Suprapubic skin (tissue), 4 donors: ENCODE measurements at regions not wholly inside any gene's neighbourhood (a gene's known extent, or its start where the extent isn't known, plus 50 kb on each side); places are given as distances from the start of the nearest gene placed in this dataset.

Experiments
- DNase-seq, 2 donors: peaks; one replicate each; pipeline ENCODE4 v3.0.0-alpha.2; 2019; ENCODE audit warnings: low spot score in 2 of 2
- H3K27ac ChIP-seq: fragments of 200-600 bp; sonication (generic); one replicate; pipeline ENCODE4 v1.5.1; 2019
- H3K27me3 ChIP-seq: fragments of 200-600 bp; sonication (generic); one replicate; pipeline ENCODE4 v1.5.1; 2019
- H3K36me3 ChIP-seq: fragments of 200-600 bp; sonication (generic); one replicate; pipeline ENCODE4 v1.5.1; 2019
- H3K4me1 ChIP-seq: fragments of 200-600 bp; sonication (generic); one replicate; pipeline ENCODE4 v1.5.1; 2019
- H3K4me3 ChIP-seq: fragments of 200-600 bp; sonication (generic); one replicate; pipeline ENCODE4 v1.5.1; 2019; ENCODE audit warnings: mild to moderate bottlenecking
- H3K9me3 ChIP-seq: fragments of 200-600 bp; sonication (generic); one replicate; pipeline ENCODE4 v1.5.1; 2019
- EP300 ChIP-seq: sonication (generic); formaldehyde crosslinking; IDR thresholded peaks from one replicate; pipeline ENCODE4 v1.6.1; 2017; ENCODE audit warnings: antibody characterized with exemption
- POLR2A ChIP-seq, 2 donors: fragments of 450-650 bp; IDR thresholded peaks; one replicate each; pipeline ENCODE4 v1.6.1; 2017; ENCODE audit warnings: antibody characterized with exemption in 2 of 2, mild to moderate bottlenecking in 2 of 2, moderate library complexity in 2 of 2
- POLR2AphosphoS5 ChIP-seq, 3 donors: sonication (generic); formaldehyde crosslinking; IDR thresholded peaks; one replicate each; pipeline ENCODE4 v1.6.1; 2017; ENCODE audit warnings: antibody characterized with exemption in 3 of 3
- WGBS: methylation state at CpG from one replicate; pipeline ENCODE4 v1.1.5; 2018; 5-methylcytosine and 5-hydroxymethylcytosine counted together
- TF ChIP-seq, protein P1 (sequence below), 2 donors: fragments of 200-600 bp in 1 of 2; fragments of 450-650 bp in 1 of 2; sonication (generic) in 1 of 2; IDR thresholded peaks; one replicate each; pipeline ENCODE4 v1.5.1; 2016 to 2019; ENCODE audit warnings: antibody characterized with exemption in 2 of 2, mild to moderate bottlenecking in 1 of 2, moderate library complexity in 1 of 2

DNA sequence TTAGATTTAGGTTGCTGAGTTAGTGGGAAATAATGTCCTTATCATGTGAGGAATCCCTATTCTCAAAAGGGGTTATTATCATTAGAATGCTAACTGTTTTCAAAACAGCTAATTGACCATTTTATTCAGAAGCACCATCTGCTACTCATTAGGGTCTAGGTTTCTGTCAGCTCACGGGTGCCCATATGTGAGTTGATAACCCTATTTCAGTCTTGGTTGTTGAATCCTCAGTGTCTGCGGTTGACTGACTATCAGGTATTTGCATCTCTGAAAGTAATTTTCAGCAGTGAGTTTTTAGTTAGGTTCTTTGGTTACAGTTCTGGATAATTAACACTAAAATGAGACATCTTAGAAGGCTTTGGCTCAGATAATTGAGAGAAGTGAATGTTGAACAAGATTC lies 1404.0 kb downstream of the AACS start:
- 70% methylated on average over 2 of the region's 2 CpGs for WGBS
- H3K27me3 ChIP-seq: no peaks in the 10 kb centered on the region
- H3K36me3 ChIP-seq: no peaks in the 10 kb centered on the region
- H3K4me1 ChIP-seq: no peaks in the 10 kb centered on the region
- no peak for DNase-seq
- peaks cover 6% of the 10 kb centered on the region for H3K9me3 ChIP-seq
- TF ChIP-seq, protein P1, sequence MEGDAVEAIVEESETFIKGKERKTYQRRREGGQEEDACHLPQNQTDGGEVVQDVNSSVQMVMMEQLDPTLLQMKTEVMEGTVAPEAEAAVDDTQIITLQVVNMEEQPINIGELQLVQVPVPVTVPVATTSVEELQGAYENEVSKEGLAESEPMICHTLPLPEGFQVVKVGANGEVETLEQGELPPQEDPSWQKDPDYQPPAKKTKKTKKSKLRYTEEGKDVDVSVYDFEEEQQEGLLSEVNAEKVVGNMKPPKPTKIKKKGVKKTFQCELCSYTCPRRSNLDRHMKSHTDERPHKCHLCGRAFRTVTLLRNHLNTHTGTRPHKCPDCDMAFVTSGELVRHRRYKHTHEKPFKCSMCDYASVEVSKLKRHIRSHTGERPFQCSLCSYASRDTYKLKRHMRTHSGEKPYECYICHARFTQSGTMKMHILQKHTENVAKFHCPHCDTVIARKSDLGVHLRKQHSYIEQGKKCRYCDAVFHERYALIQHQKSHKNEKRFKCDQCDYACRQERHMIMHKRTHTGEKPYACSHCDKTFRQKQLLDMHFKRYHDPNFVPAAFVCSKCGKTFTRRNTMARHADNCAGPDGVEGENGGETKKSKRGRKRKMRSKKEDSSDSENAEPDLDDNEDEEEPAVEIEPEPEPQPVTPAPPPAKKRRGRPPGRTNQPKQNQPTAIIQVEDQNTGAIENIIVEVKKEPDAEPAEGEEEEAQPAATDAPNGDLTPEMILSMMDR (IDR thresholded peaks at IDR 0.05): no peak
- TF ChIP-seq EP300 (no peak), POLR2AphosphoS5 (IDR thresholded peaks at IDR 0.05) (no peak), POLR2A (IDR thresholded peaks at IDR 0.05) (no peak)
- no peak overlapping the region for H3K27ac ChIP-seq
- no peak overlapping the region for H3K4me3 ChIP-seq

DNA sequence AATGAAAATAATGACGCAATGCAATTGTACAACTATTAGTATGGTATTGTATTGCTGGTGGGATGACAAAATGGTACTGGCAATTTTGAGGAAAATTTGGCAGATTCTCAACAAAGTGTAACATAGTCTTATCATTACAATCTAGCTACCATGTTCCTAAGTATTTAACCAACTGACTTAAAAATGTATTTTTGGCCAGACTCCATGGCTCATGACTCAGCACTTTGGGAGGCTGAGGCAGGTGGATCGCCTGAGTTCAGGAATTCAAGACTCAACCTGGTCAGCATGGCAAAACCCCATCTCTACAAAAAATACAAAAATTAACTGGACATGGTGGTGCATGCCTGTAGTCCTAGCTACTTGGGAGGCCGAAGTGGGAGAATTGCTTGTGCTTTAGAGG lies 1409.5 kb downstream of the AACS start:
- 94% methylated on average over 3 of the region's 3 CpGs for WGBS
- no peak for DNase-seq
- Histone ChIP-seq H3K27me3 (no peaks in the 10 kb centered on the region), H3K4me3 (no peak overlapping the region), H3K4me1 (no peaks in the 10 kb centered on the region), H3K27ac (no peak overlapping the region), H3K36me3 (no peaks in the 10 kb centered on the region), H3K9me3 (no peaks in the 10 kb centered on the region)
- TF ChIP-seq POLR2AphosphoS5 (IDR thresholded peaks at IDR 0.05) (no peak), EP300 (no peak), POLR2A (IDR thresholded peaks at IDR 0.05) (no peak)
- TF ChIP-seq, protein P1 (IDR thresholded peaks at IDR 0.05): no peak

DNA sequence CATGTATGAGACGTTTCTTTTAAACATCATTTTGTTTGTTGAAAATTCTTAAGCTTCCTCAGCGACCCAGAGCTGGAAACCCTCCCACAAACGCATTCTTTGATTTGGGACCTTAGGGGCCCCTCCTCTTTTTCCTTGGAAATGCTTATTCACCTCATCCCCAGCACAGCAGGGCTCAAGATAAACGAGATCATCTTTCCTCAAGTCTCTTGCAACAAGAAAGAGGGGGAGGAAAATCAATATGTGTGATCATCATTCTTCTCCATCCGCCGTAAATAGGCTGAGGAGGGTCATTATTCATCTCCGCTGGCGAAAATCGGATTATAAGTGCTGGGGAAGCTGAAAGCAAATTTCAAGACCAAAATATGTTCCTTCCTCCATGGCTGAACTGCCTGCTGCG lies 1415.2 kb downstream of the AACS start:
- H3K27ac ChIP-seq: no peak overlapping the region
- no peaks in the 10 kb centered on the region for H3K27me3 ChIP-seq
- no peak for TF ChIP-seq EP300
- TF ChIP-seq POLR2AphosphoS5 (IDR thresholded peaks at IDR 0.05): no peak
- no peak for TF ChIP-seq POLR2A (IDR thresholded peaks at IDR 0.05)
- TF ChIP-seq, protein P1 (IDR thresholded peaks at IDR 0.05): no peak
- H3K9me3 ChIP-seq: no peaks in the 10 kb centered on the region
- H3K36me3 ChIP-seq: no peaks in the 10 kb centered on the region
- 68% methylated on average over 10 of the region's 10 CpGs for WGBS
- H3K4me3 ChIP-seq: no peak overlapping the region
- no peaks in the 10 kb centered on the region for H3K4me1 ChIP-seq
- no peak for DNase-seq

DNA sequence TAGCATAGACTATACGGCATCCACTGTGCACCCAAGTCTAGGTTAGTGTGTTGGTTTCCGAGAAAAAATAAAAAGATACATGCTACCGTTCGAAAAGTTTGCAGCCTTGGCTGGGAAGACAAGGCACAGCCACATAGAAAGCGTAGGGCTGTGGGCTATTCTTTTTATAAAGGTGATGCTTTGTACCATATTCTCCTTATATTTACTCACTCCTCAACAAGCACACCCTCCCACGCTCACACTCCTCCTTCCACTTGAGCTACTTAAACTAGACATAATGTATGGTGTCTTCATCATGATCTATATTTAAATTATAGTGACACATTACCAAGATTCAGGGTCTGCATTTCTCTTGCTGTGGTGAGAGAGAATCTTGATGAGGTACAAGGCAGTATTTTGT lies 1416.5 kb downstream of the AACS start:
- H3K27ac ChIP-seq: no peak overlapping the region
- no peaks in the 10 kb centered on the region for H3K36me3 ChIP-seq
- no peak overlapping the region for H3K4me3 ChIP-seq
- no peak for DNase-seq
- TF ChIP-seq EP300: no peak
- TF ChIP-seq, protein P1 (IDR thresholded peaks at IDR 0.05): no peak
- TF ChIP-seq POLR2AphosphoS5 (IDR thresholded peaks at IDR 0.05): no peak
- no peak for TF ChIP-seq POLR2A (IDR thresholded peaks at IDR 0.05)
- no peaks in the 10 kb centered on the region for H3K9me3 ChIP-seq
- no peaks in the 10 kb centered on the region for H3K27me3 ChIP-seq
- WGBS: 86% methylated on average over 6 of the region's 6 CpGs
- H3K4me1 ChIP-seq: no peaks in the 10 kb centered on the region

DNA sequence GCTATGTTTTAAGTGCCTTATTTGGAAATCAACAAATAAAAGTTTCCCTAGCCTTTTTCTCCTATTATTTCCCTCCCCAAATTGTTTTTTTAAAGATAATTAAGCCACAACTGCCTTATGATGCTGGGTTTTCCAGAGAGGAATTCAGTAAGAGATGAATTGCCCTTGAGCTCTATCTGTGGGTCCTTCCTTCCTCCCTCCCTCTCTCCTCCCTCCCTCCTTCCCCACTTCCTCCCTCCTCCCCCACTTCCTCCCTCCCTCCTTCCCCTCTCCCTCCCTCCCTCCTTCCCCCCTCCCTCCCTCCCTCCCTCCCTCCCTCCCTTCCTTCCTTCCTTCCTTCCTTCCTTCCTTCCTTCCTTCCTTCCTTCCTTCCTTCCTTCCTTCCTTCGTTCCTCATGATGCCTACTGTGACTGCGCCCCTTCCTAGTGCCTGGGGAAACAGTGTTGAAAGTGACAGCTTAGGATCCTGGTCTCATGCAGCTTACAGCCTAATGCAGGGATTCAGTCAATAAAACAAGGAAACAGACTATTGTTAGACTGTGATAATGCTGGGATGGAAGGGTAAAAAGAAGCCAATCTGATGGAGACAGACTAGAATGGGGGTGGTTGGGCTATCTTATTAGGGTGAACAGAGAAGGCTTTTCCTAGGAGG lies 1417.1 kb downstream of the AACS start:
- Histone ChIP-seq H3K27ac (no peak overlapping the region), H3K36me3 (no peaks in the 10 kb centered on the region), H3K4me1 (no peaks in the 10 kb centered on the region), H3K9me3 (no peaks in the 10 kb centered on the region), H3K27me3 (no peaks in the 10 kb centered on the region), H3K4me3 (no peak overlapping the region)
- DNase-seq: no peak
- TF ChIP-seq, protein P1 (IDR thresholded peaks at IDR 0.05): no peak
- TF ChIP-seq POLR2A (IDR thresholded peaks at IDR 0.05) (no peak), EP300 (no peak), POLR2AphosphoS5 (IDR thresholded peaks at IDR 0.05) (no peak)
- 88% methylated on average over 2 of the region's 2 CpGs for WGBS
